Stimulated activated CD4-positive, alpha-beta T cell treated with anti-CD3 and anti-CD28 coated beads, Interleukin-12 subunit alpha, Interleukin-12 subunit beta, amount 100 ng/mL, for 48 hours (primary cell): ENCODE measurements at regions not wholly inside any gene's neighbourhood (a gene's known extent, or its start where the extent isn't known, plus 50 kb on each side); places are given as distances from the start of the nearest gene placed in this dataset.
"Not testable (repeated sequence)": the region's sequence is repeated elsewhere in the genome, so short reads cannot be mapped to it uniquely, and the experiment has no call there.

Experiments used
- DNase-seq, 3 donors: peaks; one replicate each; pipeline ENCODE4 v3.0.0-alpha.2; 2020; ENCODE audit warnings: low read depth in 2 of 3, low spot score in 1 of 3

DNA sequence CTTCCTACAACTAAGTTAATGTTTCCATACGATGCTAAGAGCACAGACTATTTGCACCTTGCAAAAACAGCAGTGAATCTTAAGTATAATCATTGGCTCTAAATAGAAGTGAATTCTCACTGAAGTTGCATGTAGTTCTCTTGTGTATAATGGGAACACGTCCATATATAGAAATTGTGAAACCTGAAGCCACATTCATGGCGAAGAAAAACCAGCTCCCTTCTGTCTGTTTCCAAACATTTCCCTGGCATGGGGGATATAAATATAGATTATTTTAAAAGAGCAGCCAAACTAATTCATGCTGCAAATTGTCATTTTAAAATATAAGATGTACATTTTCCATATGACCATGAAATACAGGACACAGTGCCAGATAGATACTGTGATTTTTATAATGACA, 71.1 kb downstream of the TRAM1L1 start:
- no peak for DNase-seq

DNA sequence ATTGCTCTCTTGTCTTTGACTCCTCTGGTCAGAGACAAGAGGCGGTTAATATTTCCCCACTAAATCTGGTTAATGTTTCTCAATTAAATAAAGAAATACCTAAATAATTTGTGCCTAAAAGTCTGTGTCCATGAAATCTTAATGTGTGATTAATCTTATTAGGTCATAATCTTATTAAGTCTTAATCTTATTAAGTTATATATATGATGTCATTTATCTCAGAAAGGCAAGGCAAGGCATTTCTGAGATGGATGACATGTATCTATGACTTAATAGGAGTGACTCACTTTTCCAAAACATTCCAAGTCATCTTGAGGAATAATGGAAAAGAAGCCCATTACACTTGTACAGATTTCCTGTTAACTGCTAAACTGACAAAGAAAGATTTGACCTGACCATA, 74.7 kb downstream of the TRAM1L1 start:
- DNase-seq: no peak

DNA sequence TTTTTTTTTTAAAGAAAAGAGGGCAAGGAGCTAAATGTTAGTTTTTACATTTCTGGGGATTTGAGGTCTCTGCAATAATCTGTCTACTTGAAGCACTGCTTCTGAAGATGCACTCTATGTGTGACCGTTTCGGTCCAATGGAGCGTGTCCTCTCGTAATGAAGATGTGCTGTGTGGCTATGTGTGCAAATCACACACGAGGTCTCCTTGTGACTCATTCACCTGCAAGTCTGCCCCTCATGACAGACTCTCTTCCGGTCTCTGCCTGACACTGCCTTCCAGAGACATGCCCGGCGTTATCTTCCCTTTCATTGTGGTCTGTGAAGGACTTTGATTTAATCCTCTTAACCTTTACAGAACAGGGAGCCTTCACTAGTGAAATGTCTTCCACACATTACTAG, 84.3 kb downstream of the TRAM1L1 start:
- no peak for DNase-seq

DNA sequence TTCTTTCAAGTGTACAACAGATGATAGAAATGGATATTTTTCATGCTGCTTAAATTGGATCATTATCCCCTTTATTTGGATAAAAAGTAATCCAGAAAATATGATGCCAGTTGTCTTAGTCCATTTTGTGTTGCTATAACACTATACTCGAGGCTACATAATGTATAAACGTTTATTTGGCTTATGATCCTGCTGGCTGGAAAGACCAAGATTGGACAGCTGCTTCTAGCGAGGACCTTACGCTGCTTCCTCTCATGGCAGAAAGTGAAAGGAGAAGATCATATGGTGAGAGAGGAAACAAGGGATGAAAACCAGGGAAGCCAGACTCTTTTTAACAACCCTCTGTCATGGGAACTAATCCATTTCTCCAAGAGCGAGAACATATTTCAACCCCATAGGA, 102.7 kb downstream of the TRAM1L1 start:
- no peak for DNase-seq

DNA sequence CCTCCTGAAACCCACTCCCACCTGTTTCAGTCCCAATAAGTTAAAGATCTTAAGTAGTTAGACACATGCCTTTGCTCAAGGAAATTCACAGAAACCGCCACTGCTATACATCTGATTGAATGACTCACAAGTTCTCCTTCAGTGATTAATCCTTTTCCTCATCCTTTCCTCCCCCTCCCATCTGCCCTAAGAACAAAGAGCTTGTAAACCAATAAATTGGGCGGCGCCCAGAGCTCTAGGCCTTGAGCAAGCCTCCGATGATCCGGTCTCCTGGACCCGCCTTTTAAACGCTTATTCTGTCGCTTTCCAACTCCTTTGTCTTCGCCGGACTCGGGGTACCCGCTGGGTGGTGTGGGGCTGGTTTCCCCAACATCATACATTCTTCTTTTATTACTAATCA, 104.9 kb downstream of the TRAM1L1 start:
- not testable (repeated sequence) for DNase-seq

DNA sequence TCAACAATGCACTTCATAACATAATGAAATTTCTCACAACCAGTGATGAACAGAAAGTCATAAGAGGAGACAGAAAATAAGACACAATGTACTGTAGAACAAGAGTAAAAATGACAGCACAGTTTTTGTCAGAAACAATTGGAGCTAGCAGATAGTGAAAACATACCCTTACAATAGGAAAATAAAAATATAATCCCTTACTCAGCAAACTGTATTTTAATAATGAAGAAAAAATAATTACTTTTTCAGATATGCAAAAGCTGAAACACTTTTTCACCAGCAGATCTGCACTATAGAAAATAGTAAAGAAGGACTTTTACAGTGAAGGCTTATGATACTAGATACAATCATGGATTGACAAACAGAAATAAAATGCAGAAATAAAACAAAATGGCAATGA, 126.3 kb downstream of the TRAM1L1 start:
- no peak for DNase-seq

DNA sequence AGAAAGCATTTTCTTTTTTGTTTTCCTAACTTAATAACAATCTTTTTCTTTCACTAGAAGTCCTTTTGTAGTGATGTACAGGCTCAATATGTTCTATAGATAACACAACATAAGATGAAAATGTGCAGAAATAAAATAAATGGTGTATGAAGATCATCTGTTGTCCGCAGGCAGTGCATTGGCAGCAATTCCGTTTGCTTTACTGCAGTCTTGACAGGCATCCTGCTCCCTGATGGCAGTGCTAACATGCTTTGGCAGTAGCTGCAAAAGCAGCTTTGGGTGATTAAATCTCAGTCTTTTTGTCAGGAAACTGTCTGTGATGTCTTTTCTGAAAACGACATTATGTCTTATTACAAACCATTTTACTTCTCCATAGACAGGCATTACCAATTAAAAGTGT, 131.4 kb downstream of the TRAM1L1 start:
- DNase-seq: no peak

DNA sequence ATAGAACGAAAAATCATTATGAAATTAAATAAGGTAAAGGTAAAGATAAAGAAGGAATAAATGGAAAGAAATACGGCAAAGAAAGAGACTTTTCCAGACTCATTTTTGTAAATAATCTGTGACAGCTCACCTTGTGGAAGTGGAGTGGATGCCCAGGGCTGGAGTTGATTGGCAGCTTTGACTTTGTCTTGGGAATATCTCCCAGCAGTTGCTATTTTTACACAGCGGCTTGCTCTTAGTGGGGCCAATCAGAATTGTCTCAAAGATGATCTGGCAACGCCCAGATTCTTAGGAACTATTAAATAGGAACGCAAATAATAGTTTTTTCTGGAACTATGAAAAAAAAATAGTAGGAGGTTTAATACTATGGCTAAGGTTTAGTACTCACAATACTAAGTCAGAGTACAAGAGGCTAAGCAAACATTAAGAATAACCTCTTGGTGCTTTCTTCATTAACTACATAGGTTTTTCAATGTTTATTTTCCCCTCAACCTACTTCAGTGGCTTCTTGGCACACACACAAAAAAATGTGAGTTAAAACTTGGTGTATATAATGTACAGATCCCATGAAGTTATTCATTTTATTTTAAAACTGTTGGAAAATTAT, 132.7 kb downstream of the TRAM1L1 start:
- DNase-seq: no peak

DNA sequence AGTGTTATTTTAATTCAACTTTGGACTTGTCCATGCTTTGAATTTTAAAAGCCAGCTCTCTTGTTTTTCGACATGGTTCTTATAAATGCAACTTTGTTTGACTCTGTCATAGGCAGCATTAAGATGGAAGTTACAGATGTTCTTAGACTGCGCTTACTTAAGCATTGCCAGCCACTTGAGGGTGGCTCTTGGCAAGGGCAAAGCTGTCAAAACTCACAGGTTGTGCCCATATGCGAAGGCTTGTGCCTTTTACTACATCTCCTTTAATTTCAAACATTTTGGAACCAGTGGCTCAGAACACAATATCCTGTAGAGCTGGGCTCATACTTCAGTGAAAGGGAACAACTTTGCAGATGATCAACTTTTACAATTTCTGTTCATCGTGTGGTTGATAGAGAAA, 135.5 kb downstream of the TRAM1L1 start:
- DNase-seq: no peak

DNA sequence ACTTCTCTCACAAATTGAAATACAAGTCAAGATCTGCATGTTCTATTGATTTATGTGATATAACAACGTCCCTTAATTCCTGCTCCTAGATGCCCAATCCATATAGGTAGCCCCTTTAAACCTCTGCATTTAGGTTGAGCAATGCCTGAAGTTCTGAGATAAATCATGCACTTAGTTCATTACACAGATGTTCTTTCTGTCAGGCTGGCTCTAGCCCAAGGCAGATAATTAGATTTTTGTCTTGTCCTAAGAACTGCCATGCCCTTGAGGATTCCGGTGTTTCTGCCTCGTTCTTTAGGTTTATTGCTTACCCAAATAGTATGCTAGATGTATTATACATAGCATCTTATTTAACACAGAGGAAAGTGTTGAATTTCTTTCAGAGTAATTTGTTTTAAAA, 143.1 kb downstream of the TRAM1L1 start:
- DNase-seq: no peak

DNA sequence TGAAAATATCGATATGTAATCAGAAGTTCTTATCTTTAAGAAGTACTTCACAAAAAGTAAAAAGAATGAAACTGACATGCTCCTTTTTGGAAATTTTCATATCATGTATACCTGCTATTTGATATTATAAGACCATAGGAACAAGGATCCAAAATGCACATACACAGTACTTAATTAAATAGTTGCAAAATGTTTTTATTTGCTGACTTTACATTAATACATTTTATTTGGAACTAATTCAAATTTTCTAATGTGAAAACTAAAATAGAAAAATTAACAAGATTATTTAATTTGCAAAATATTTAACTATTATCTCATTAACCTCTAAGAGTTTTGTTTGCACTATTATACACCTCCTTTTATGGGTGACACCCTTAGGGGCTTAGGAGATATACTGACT, 155.0 kb downstream of the TRAM1L1 start:
- DNase-seq: no peak

DNA sequence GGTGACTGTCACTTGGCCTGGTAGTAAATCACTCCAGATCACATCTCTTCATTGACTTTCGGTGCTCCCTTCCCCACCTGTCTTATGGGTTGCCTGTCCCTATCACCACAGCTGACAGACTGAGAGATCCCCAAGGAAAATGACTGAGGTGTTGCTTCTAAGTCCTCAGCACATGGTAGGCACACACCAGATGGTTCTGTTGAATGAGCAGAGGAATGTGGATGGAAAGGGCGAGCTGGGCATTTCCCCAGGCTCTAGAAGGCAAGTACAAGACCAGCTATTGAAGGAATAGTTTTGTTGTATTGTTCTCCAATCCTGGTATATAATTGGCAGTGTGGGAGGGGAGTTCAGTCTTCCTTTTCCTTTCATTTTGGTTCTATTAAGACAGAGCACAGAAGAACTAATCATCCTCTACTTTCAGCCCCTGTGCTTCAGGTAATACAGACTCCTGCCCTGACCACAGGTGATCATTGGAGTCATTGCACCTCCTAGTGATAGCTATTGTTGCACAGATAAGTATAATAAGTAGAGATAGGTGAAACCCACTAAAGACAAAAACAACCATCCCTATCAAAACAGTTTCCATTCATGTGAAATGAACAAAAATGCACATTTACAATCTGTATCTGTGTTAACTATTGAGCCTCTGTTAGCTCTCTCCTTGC, 158.6 kb downstream of the TRAM1L1 start:
- DNase-seq: no peak

DNA sequence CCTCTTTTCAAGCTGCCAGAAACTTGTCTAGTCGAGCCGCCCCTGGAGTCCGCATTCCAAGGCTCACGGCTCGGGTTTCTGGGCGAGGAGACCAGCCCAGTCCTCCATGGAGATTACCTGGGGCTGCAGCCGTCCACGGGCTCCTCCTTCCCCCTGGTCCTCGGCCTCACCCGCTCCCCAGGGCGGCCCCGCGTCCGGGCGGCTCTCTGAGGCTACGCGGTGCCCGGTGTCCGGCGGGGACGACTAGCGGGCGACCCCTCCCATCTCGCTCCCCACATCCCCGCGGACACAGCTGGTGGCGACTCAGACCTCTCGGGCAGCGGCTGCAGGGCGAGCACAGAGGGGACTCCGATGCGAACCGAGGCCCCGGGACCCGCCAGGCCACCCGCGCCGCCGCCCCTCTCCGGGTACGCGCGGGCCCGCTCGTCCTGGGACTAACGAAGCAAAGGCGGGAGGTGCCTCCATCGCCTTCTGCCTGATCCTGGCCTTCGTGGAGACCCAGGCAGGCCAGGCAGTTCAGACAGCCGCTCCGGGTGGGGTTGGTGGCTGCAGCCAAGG, 159.4 kb downstream of the TRAM1L1 start:
- no peak for DNase-seq

DNA sequence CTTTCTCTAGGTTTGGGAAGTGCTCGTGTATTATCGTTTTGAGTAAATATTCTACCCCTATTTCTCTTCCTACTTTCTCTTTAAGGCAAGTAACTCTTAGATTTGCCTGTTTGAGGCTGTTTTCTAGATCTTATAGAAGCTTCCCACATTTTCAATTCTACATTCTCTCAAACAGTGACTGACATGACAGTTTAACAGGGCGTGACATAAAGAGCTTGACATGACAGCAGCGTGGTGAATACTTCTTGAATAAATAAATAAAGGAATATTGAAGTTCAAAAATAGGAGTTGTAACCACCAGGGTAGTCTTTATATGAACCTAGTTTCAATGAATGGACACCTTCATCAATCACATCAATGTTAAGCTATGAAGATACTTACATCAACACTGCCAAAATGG, 162.0 kb downstream of the TRAM1L1 start:
- no peak for DNase-seq

DNA sequence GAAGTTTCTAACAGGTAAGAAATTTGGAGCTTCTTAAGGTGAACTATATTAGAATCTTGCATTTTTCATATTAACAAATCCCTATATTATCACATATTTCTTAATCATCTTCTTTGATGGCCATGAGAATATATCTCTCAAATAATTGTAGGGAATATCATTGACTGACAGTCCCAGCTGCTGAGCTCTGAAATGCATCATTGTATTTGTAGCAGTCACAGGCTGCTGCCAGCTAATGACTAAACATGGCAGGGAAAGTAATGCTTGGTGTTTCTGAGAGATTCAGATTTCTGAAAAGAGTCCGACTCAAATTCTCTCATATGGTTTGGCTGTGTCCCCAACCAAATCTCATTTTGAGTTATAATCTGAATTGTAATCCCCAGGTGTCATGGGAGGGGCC, 171.9 kb downstream of the TRAM1L1 start:
- DNase-seq: no peak

DNA sequence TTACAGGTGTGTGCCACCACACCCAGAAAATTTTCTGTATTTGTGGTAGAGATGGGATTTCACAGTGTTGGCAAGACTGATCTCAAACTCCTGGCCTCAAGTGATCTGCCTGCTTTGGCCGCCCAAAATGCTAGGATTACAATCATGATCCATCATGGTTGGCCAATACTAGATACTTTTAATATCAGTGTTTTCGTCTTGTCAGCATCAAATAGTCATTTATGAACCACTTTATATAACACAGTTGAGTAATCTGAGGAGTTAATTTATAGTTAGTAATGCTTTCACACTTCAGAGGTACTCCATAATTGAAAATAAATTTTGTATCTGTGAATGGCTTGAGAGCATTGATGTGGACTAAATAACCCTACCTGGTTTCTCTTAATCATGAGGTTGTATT, 178.6 kb downstream of the TRAM1L1 start:
- no peak for DNase-seq

DNA sequence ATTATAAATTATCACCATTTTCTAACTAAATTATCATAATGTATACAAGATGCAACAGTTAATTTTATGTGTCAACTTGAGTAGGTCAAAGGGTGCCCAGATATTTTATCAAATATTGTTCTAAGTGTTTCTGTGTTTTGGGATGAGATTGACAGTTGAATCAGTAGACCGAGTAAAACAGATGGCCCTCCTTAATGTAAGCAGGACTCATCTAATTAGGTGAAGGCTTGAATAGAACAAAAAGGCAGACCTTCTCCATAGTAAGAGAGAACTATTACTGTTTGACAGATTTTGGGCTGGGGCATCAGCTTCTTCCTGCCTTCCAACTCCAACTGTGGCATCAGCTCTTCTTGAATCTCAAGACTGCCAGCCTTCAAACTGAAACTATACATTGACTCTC, 185.8 kb downstream of the TRAM1L1 start:
- no peak for DNase-seq

DNA sequence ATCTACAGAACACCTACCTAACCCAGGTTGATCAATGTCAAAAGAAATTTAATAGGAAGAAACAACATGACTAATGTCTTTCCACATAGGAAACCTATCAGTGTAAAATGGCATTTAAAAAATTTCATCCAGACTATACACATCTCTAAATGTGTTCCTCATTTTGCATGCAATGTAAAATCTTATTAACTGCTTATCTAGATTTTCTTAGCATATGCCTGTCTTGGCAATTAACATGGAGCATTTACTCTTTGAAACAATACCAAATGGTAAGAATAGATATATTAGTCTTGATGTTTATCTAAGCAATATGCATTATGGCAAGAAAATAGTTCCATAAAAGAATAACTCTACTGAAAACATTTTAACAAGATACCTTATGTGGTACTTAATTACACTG, 199.8 kb downstream of the TRAM1L1 start:
- no peak for DNase-seq

DNA sequence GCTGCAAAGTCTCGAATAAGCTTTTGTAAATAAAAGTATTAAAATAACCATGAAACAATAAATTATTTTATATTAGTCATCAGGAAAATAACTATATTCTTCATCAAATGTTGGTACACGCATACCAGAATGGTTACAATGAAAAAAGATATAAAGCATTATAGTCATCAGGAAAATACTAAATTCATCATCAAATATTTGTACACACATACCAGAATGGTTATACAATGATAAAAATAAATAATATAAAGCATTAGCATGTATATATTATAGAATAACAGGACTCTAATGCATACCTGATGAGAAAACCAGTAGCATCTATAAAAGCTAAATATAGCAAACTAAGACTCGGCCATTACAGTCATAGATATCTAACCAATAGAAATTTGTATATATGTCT, 202.9 kb downstream of the TRAM1L1 start:
- DNase-seq: no peak

DNA sequence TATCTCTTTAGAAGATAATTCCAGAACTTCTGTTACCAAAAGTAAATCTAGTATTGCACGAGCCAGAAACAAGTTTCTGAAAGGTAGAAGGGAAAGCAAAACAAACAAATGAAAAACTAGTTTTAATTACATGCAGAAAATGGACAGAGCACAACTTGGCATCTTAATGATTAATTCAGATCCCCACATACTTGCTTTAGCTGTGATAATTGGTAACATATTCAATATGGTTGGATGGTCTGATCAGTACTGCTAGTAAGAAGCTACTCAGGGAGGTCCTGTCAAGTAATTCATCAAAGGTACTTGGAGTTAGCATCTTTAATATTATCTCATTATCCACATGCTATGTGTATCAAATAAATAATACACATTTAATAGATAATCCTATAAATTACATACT, 204.3 kb downstream of the TRAM1L1 start:
- DNase-seq: no peak

DNA sequence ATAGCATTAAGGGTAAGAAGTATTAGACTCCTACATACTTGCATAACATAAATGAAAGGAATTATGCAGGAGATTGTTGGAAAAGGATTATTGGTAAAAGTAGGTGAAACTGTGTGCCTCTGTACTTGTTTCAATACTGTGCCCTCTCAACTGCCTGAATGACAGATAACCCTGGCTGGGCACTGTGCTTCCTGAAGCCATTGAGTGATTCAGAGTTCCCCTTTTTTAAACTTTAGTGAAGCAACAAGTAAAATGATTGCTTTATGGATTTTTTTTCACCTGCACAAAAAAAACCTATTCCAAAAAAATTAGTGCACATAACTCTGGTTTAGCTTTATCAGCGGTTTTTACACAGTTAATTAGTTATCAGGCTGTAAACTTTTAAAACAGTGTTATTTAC, 204.8 kb downstream of the TRAM1L1 start:
- DNase-seq: no peak

DNA sequence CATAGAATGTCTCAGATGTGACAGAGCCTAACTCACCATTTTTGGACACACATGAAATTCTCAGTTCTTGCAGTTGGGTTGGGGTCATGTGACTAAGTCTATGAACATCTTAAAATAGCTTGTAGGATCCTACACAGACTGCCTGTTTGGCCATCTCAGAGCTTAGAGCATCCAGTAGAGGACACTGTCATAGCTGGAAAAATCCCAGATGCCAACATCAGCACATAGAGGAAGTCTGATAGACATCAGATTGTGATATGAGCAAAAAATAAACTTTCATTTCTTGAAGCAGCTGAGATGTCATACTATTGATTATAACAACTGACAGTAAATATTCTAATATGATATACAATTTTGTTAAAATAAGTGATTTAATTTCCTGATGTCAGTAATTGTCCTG, 207.1 kb downstream of the TRAM1L1 start:
- DNase-seq: no peak

DNA sequence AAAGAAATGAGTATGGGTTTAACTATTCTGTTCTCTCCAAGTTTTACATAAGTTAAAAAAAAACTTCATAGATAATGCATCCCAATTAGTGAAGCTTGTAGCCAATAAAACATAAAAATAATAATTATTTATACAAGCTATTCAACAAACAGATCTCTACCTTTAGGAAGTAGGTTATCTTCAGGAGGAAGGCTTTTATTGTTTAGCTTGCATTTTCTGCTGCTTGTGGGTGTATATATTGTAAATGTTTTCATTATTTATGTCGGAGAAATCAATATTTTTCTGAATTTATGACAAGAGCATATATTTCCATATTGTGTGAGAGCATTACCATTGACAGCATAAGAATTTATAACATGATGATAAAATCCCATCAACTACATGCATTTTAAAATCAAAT, 208.3 kb downstream of the TRAM1L1 start:
- no peak for DNase-seq
